ENCODE measurements at regions not wholly inside any gene's neighbourhood (a gene's known extent, or its start where the extent isn't known, plus 50 kb on each side); places are given as distances from the start of the nearest gene placed in this dataset.

DNA sequence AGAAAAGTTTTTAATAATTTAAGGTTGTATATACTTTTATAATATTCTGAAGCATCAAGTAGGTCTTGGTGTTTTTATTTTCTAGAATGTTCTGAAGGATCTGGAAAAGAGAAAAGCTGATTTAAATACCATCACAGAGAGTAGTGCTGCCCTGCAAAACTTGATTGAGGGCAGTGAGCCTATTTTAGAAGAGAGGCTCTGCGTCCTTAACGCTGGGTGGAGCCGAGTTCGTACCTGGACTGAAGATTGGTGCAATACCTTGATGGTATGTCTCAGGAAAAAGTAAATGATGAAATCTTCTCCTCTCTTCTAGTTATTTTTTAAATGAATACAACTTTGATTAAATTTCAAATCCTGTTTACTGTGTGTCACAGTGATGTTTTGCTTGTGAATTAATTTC lies 225.7 kb downstream of the UTRN start:
- DNase-seq (ENCODE audit: insufficient read length, low spot score, missing footprints) = no peak
- H3K4me1 ChIP-seq (ENCODE audit: insufficient read depth, low read length) = no peaks in the 10 kb centered on the region
- TF ChIP-seq, protein P1, sequence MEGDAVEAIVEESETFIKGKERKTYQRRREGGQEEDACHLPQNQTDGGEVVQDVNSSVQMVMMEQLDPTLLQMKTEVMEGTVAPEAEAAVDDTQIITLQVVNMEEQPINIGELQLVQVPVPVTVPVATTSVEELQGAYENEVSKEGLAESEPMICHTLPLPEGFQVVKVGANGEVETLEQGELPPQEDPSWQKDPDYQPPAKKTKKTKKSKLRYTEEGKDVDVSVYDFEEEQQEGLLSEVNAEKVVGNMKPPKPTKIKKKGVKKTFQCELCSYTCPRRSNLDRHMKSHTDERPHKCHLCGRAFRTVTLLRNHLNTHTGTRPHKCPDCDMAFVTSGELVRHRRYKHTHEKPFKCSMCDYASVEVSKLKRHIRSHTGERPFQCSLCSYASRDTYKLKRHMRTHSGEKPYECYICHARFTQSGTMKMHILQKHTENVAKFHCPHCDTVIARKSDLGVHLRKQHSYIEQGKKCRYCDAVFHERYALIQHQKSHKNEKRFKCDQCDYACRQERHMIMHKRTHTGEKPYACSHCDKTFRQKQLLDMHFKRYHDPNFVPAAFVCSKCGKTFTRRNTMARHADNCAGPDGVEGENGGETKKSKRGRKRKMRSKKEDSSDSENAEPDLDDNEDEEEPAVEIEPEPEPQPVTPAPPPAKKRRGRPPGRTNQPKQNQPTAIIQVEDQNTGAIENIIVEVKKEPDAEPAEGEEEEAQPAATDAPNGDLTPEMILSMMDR (IDR thresholded peaks at IDR 0.05; ENCODE audit: extremely low read depth, low read depth, low read length) = no peak

DNA sequence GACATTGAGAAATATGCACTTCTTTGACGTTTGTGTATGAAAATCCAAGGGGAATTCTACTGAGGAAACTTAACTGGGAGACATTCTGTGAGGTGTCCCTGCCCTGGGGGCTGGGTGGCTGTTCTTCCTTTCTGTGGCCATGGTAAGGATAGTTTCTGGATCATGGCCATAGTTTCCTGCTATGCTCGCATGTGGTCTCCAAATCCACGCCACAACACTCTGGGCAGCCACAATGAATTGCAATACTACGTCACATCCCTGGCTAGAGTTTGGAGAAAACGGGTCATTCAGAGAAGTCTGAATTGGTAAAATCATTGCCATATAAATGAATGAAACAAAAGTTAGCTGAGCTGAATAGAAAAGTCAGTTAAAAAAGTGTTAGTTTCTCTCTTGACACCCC lies 230.6 kb downstream of the UTRN start:
- H3K9me3 ChIP-seq (ENCODE audit: low read depth, low read length) = no peaks in the 10 kb centered on the region
- no peak for DNase-seq (ENCODE audit: insufficient read length, low spot score, missing footprints)
- H3K4me1 ChIP-seq (ENCODE audit: insufficient read depth, low read length) = no peaks in the 10 kb centered on the region
- TF ChIP-seq, protein P1 (IDR thresholded peaks at IDR 0.05; ENCODE audit: extremely low read depth, low read depth, low read length) = no peak
- H3K36me3 ChIP-seq (ENCODE audit: insufficient read depth, low read length) = peaks cover 28% of the 10 kb centered on the region
- no peak overlapping the region for H2AFZ ChIP-seq (ENCODE audit: low read length)
- no peaks in the 10 kb centered on the region for H4K20me1 ChIP-seq (ENCODE audit: insufficient read depth, low read length)
- H3K4me2 ChIP-seq (ENCODE audit: insufficient read depth, low read length) = no peak overlapping the region
- H3K79me2 ChIP-seq (ENCODE audit: insufficient read depth, low read length) = no peaks in the 10 kb centered on the region
- no peak overlapping the region for H3K4me3 ChIP-seq (ENCODE audit: insufficient read depth, low read length)
- H3K27me3 ChIP-seq (ENCODE audit: insufficient read depth, low read length) = no peaks in the 10 kb centered on the region
- no peak overlapping the region for H3K27ac ChIP-seq (ENCODE audit: low read depth, low read length)

More for the DNA sequence above, 225.7 kb downstream of the UTRN start:
- Histone ChIP-seq H2AFZ (ENCODE audit: low read length) (no peak overlapping the region), H3K9me3 (ENCODE audit: low read depth, low read length) (no peaks in the 10 kb centered on the region), H3K27me3 (ENCODE audit: insufficient read depth, low read length) (no peaks in the 10 kb centered on the region), H3K4me3 (ENCODE audit: insufficient read depth, low read length) (no peak overlapping the region), H3K79me2 (ENCODE audit: insufficient read depth, low read length) (peaks cover 7% of the 10 kb centered on the region), H3K27ac (ENCODE audit: low read depth, low read length) (no peak overlapping the region), H3K4me2 (ENCODE audit: insufficient read depth, low read length) (no peak overlapping the region), H3K36me3 (ENCODE audit: insufficient read depth, low read length) (peaks cover 10% of the 10 kb centered on the region), H4K20me1 (ENCODE audit: insufficient read depth, low read length) (no peaks in the 10 kb centered on the region)

DNA sequence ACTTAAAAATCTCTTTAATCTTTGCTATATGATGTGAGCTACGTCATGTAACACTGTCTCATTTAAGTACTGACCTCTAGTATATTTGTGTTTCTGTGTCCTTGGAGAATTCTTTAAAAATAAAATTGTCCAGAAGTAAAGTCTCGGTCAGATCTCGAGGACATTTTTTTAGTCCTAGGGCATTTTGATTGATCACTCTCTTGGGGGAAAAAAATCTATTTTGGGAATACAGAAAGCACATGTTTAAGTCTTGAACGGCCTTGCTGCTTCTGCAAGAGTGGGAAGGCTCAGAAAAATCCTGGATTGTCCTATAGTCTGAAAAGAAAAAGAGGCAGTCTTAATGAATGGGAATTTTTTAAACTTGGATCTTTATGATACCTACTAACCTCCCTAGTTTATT lies 234.3 kb downstream of the UTRN start:
- Histone ChIP-seq H3K27me3 (ENCODE audit: insufficient read depth, low read length) (no peaks in the 10 kb centered on the region), H2AFZ (ENCODE audit: low read length) (no peak overlapping the region), H3K79me2 (ENCODE audit: insufficient read depth, low read length) (no peaks in the 10 kb centered on the region), H3K9me3 (ENCODE audit: low read depth, low read length) (no peaks in the 10 kb centered on the region), H3K4me2 (ENCODE audit: insufficient read depth, low read length) (no peak overlapping the region), H4K20me1 (ENCODE audit: insufficient read depth, low read length) (no peaks in the 10 kb centered on the region), H3K27ac (ENCODE audit: low read depth, low read length) (no peak overlapping the region), H3K4me3 (ENCODE audit: insufficient read depth, low read length) (no peak overlapping the region), H3K4me1 (ENCODE audit: insufficient read depth, low read length) (no peaks in the 10 kb centered on the region), H3K36me3 (ENCODE audit: insufficient read depth, low read length) (peaks cover 32% of the 10 kb centered on the region)
- DNase-seq (ENCODE audit: insufficient read length, low spot score, missing footprints) = no peak
- TF ChIP-seq, protein P1 (IDR thresholded peaks at IDR 0.05; ENCODE audit: extremely low read depth, low read depth, low read length) = no peak

DNA sequence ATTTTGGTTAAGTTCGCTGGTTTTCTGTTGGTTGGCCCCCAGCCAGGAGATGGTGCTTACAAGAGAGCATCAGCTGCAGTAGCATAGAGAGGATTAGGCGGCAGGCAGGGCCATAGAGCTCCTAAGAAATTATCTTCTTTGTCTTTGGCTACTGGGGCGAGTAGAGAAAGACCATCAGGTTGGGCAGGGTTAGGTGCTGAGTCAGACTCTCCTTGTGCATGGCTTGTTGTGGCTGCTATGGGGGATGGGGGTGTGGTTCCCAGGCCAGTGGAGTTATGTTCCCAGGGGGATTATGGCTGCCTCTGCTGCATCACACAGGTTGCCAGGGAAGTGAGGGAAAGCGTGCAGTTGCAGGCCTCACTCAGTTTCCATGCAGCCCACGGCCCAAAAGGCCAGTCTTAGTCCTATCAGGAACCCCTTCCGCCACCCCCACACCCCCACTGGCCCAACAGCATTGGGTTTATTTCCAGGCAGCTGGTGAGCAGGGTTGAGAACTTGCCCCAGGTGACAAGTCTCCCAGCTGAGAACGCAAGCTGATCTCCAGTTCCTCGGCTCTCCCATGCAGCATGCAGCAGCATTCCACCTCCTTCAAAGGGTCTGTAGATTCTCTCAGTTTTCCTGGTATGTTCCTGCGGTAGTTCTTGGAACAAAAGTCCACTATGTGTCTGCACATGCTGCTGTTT lies 243.7 kb downstream of the UTRN start:
- DNase-seq (ENCODE audit: insufficient read length, low spot score, missing footprints) = no peak
- no peaks in the 10 kb centered on the region for H3K9me3 ChIP-seq (ENCODE audit: low read depth, low read length)
- no peaks in the 10 kb centered on the region for H3K27me3 ChIP-seq (ENCODE audit: insufficient read depth, low read length)
- H3K4me1 ChIP-seq (ENCODE audit: insufficient read depth, low read length) = peaks cover 10% of the 10 kb centered on the region
- H3K36me3 ChIP-seq (ENCODE audit: insufficient read depth, low read length) = peaks cover 25% of the 10 kb centered on the region
- TF ChIP-seq, protein P1 (IDR thresholded peaks at IDR 0.05; ENCODE audit: extremely low read depth, low read depth, low read length) = no peak
- peaks cover 6% of the 10 kb centered on the region for H3K79me2 ChIP-seq (ENCODE audit: insufficient read depth, low read length)
- no peak overlapping the region for H3K4me2 ChIP-seq (ENCODE audit: insufficient read depth, low read length)
- H4K20me1 ChIP-seq (ENCODE audit: insufficient read depth, low read length) = no peaks in the 10 kb centered on the region
- H3K4me3 ChIP-seq (ENCODE audit: insufficient read depth, low read length) = no peak overlapping the region
- no peak overlapping the region for H3K27ac ChIP-seq (ENCODE audit: low read depth, low read length)
- H2AFZ ChIP-seq (ENCODE audit: low read length) = no peak overlapping the region

All from osteoblast (primary cell).